NCI-H774 (cell line): ENCODE measurements at regions not wholly inside any gene's neighbourhood (a gene's known extent, or its start where the extent isn't known, plus 50 kb on each side); places are given as distances from the start of the nearest gene placed in this dataset.
"Not testable (repeated sequence)": the region's sequence is repeated elsewhere in the genome, so short reads cannot be mapped to it uniquely, and the experiment has no call there.

Experiments used
- DNase-seq: peaks from one replicate; lab custom pipeline; 2025; lab: John Stamatoyannopoulos, UW

GRCh38 chr17:15860774-15861173 is 84.2 kb upstream of the ADORA2B start:
- DNase-seq, result not testable (repeated sequence)

DNA sequence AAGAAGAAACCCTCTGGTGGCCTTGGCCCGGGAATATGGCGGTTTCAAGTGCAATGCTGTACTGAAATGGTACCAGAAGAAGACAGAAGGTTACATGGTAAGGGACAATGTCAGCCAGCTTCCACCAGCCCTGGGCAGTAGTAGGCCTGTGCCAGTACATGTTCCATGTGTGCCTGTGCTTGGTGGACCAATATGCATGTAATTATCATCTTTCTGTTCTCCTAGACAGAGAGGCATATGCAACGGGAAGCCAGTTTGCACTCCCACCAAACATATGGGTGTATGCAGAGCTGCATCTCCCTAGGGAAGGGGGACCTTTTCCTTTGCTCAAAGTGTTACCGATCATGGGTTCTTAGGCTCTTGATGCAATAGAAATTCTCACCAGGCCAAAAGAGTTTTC is 80.9 kb upstream of the ADORA2B start:
- DNase-seq, result not testable (repeated sequence)

DNA sequence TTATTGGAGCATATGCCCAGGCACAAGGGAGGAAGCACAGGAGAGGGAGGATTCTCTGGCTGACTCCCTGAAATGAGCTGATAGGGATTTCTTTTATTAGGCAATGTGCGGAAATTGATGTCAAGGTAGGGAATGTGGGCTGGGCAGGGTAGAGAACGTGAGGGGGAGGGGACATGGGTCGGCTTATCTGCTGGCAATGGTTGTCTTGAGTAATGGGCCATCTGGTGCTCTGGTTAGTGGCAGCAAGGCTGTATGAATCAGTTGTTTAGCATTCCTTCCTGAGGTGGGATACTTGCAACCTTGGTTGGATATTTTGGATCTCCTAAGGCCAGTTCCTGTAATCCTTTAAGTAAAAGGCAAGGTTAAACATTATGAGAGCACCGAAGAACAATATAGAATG is 80.5 kb upstream of the ADORA2B start:
- not testable (repeated sequence) for DNase-seq

DNA sequence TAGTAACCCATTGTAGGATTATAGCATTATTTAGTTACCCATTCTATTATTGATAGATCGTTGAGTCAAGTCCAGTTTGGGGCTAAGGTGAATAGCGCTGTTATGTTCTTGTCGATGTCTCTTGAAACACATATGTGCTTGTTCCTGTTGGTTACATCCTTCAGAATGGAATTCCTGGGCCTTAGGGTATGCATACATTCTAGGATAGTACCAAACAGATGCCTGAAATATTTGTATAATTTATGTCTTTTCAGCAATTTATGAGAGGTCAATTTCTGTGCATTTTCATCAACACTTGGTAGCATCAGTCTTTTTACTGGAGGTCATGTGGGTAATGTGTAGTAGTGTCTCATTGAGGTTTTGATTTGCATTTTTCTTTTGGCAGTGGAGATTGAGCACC is 78.9 kb upstream of the ADORA2B start:
- not testable (repeated sequence) for DNase-seq

GRCh38 chr17:15867331-15867730 is 77.6 kb upstream of the ADORA2B start:
- DNase-seq, result not testable (repeated sequence)

DNA sequence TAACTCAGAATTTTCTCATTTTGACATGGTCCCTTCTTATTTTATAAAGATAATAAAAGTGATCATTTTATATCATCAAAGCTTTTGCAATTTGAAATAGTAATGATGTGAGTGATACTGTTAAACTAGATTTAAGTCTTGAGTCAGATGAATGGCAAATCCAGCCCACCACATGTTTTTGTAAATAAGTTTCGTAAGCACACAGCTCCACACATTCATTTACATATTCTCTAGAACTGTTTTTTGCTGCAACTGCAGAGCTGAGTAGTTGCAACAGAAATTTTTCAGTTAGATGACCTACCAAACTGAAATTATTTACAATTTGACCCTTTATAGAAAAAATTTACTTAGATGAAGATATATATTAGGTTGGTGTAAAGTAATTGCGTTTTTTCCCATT is 75.1 kb upstream of the ADORA2B start:
- DNase-seq, result not testable (repeated sequence)

DNA sequence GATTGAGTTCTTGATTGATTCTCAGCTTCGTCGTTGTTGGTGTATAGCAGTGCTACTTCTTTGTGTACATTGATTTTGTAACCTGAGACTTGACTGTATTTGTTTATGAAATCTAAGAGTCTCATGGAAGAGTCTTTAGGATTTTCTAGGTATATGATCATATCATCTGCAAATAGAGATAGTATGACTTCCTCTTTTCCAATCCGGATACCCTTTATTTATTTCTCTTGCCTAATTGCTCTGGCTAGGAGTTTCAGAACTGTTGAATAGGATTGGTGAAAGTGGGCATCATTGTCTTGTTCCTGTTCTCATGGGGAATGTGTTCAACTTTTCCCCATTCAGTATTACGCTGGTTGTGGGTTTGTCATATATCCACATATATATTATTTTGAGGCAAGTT is 72.3 kb upstream of the ADORA2B start:
- DNase-seq, result not testable (repeated sequence)

DNA sequence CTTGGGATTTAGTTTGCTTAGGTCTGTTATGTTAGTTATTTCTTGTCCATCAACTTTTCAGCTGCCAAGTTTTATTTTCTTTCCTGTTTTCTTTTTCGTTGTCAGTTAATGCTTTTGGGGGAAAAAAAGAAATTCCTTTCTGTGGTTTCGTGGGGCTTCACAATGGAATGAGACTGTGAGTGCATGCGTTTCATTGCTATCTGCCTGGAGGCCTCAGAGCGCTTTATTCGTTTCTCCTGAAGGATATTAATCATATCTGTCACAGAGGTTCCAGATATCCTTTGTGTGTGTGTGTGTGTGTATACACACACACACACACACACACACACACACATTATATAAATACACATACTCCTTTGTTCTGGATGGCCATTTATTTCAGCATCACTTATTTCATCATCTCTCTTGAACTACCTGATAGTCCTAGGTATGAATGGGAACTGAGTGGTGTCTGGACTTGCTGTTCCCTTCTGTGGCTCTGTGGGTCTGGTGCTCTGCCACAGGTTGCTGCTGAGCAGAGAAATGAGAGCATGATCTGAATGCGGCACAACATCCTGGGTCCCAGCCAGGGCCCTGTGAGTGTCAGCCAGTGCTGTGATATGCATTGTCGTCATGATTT is 66.9 kb upstream of the ADORA2B start:
- DNase-seq, result not testable (repeated sequence)

- no peak for DNase-seq
Measured at GRCh38 chr17:15882058-15882720, 62.7 kb upstream of the ADORA2B start.

- no peak for DNase-seq
Measured at GRCh38 chr17:15882777-15883176, 62.2 kb upstream of the ADORA2B start.

DNA sequence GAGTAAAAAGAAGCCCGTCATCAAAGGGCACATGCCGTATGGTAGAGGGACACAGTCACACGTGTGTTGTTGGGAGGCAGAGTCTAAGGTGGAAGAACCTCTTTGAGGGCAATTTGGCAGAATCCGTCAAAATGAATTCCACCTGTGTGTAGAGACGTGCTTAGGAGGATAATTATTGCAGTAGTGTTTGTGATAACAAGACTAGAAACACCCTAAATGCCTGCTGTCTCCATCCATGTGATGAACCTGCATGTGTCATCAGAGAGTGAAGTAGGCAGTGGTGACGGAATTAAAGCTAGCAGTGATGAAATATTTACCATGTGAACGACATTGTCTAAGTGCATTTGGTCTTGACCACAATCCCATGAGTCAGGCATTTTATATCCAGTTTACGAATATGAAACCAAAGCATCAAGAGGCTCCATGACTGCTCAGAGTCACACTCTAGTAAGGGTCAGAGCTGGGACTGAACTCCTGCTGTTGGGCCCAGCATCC is 61.3 kb upstream of the ADORA2B start:
- DNase-seq, result no peak

- no peak for DNase-seq
Measured at GRCh38 chr17:15884731-15885130, 60.2 kb upstream of the ADORA2B start.

DNA sequence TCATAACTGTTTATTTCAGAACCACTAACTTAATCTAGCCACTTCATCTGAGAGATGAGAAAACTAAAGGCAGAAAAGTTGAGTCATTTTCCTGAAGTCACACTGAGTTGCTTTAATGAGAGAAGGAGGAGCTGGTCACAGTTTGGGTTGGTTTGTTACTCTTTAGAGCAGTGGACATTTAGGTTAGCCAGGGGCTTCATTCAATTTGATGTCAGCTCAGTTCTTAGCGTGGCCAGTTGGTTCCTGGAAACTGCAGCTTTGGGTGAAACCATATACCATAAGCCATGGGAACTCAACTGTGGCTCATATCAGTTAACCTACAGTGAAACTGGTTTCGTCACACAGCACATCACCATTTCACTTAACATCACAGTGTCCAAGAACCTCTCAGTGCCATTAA is 59.2 kb upstream of the ADORA2B start:
- no peak for DNase-seq

GRCh38 chr17:15886221-15886620 is 58.7 kb upstream of the ADORA2B start:
- DNase-seq, result no peak

DNA sequence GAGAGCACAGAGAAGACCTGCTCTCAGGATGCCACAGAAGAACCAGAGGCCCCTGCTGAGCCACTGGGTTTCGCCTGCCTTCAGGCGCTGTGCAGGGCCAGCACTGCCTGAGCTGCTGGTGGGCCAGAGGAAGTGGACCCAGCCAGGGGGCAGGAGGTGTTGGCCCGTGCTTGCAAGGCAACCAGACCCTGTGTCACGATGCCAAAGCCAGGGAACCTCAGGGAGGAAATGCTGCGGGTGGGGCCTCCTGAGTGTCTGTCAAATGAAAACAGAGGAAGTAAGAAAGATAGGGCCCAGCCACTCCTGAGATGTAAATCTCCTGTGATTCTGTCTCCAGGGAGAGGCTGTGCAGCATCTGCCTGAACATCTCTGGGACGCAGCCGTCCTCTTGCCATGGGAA is 58.1 kb upstream of the ADORA2B start:
- DNase-seq, result no peak

- no peak for DNase-seq
Measured at GRCh38 chr17:15888436-15888835, 56.5 kb upstream of the ADORA2B start.

DNA sequence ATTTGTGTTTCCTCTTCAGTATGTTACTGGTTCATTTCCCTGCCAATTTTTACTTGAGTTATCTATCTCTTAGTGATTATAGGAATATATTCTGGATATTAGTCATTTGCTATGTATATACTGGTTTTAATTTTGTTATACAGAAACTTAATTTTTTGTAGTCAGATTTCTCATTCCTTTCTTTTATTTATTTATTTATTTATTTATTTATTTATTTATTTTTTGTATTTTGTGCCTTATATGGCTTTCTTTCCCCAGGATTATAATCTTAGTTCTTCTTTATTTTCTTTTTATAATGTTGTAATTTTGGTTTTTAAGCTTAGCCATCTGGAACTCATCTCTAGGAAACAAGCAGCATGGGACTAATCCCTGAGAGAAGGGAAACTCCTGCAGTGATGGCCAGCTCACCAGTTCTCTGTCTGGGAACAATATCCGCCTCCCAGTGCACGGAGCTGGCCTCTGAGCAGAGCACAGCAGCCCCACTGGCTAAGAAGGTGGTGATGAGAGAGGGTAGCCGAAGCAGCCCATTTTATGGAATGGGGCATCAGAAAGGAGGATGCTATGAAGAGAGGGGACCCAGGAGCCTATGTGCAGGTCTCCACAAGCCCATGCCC is 54.5 kb upstream of the ADORA2B start:
- DNase-seq, result no peak

- DNase-seq, result no peak
Measured at GRCh38 chr17:15891318-15891717, 53.6 kb upstream of the ADORA2B start.

GRCh38 chr17:15892244-15892643 is 52.7 kb upstream of the ADORA2B start:
- DNase-seq, result no peak

GRCh38 chr17:15892731-15893657 is 51.9 kb upstream of the ADORA2B start:
- no peak for DNase-seq

DNA sequence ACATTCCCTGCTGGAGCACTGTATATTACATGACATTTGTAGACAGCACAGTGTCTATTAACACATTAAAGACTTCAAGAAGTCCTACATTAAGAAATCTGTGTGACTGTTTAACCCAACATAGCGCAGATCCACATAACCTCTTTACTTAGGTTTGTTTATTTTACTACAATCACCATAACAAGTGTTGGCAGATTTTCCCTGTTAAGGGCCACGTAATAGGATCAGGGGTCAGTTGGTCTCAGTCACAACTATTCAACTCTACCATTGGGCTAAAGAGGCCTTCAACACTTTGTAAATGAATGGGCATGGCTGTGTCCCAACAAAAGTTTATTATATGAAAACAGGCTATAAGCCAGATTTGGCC is 51.3 kb upstream of the ADORA2B start:
- DNase-seq, result no peak

GRCh38 chr17:15894258-15894657 is 50.7 kb upstream of the ADORA2B start:
- DNase-seq, result no peak
